GM12874 (cell line): ENCODE measurements at regions not wholly inside any gene's neighbourhood (a gene's known extent, or its start where the extent isn't known, plus 50 kb on each side); places are given as distances from the start of the nearest gene placed in this dataset.

ENCODE experiments used
- TF ChIP-seq, protein P1 (sequence below): IDR thresholded peaks from 2 replicates; pipeline ENCODE4 v1.5.1; 2011; ENCODE audit warnings: low read depth, mild to moderate bottlenecking, control low read depth, low read length, moderate library complexity; ENCODE audit not compliant: insufficient read depth

- TF ChIP-seq, protein P1, sequence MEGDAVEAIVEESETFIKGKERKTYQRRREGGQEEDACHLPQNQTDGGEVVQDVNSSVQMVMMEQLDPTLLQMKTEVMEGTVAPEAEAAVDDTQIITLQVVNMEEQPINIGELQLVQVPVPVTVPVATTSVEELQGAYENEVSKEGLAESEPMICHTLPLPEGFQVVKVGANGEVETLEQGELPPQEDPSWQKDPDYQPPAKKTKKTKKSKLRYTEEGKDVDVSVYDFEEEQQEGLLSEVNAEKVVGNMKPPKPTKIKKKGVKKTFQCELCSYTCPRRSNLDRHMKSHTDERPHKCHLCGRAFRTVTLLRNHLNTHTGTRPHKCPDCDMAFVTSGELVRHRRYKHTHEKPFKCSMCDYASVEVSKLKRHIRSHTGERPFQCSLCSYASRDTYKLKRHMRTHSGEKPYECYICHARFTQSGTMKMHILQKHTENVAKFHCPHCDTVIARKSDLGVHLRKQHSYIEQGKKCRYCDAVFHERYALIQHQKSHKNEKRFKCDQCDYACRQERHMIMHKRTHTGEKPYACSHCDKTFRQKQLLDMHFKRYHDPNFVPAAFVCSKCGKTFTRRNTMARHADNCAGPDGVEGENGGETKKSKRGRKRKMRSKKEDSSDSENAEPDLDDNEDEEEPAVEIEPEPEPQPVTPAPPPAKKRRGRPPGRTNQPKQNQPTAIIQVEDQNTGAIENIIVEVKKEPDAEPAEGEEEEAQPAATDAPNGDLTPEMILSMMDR = no peak
Observed at GRCh38 chr12:11593013-11593412, 56.5 kb upstream of the ETV6 start.

DNA sequence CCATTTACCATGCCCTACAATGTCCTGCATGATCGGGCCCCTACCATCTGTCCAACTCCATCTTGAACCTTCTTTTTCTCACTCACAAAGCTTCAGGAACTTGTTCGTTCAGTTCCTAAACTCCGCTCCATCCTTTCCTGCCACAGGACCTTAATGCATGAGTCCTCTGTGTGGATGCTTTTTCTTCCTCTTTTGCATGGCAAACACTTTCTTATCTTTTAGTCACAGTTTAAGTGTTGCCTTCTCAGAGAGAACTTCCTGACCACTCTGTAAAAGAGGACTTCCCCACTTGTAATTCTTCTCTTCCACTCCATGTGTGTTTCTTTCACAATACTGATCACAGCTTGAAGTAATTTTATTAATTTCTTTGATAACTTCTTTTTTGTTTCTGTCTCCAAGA lies 54.4 kb upstream of the ETV6 start:
- TF ChIP-seq, protein P1 = no peak

- TF ChIP-seq, protein P1 = no peak
Observed at GRCh38 chr12:11596141-11596540, 53.3 kb upstream of the ETV6 start.

DNA sequence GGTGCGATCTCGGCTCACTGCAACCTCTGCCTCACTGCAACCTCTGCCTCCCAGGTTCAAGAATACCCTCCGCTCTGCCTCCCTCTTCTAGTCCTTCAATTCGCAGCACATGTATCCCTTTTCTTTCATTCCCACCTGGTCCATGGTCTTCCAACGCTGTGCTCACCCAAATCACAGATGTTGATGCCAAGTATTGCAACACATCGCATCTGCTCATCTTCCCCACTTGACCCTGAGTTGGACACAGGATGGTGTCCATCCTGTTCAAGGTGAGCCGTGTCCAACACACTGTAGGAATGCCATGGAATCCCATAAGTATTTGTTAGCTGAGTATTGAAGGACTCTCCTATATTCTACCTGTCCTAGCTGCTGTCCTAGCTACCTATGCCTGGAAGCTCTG lies 50.6 kb upstream of the ETV6 start:
- TF ChIP-seq, protein P1 = no peak
